ENCODE measurements at regions not wholly inside any gene's neighbourhood (a gene's known extent, or its start where the extent isn't known, plus 50 kb on each side); places are given as distances from the start of the nearest gene placed in this dataset.

- no peak for DNase-seq (ENCODE audit: low read depth)
- Histone ChIP-seq H3K4me3 (ENCODE audit: low read length) (no peak overlapping the region), H3K36me3 (ENCODE audit: control insufficient read depth, insufficient read depth, low read length, severe bottlenecking) (no peaks in the 10 kb centered on the region), H3K27me3 (replicated peaks; ENCODE audit: control insufficient read depth, insufficient read depth, low read length) (peaks cover 16% of the 10 kb centered on the region), H3K9me3 (ENCODE audit: control insufficient read depth, low read length) (no peaks in the 10 kb centered on the region), H3K4me1 (ENCODE audit: control insufficient read depth, insufficient read depth, low read length) (peaks cover 7% of the 10 kb centered on the region), H3K9ac (ENCODE audit: low read length) (no peak overlapping the region)
These were observed 202.2 kb downstream of the GADD45G start for GRCh38 chr9:89807101-89807395.

DNA sequence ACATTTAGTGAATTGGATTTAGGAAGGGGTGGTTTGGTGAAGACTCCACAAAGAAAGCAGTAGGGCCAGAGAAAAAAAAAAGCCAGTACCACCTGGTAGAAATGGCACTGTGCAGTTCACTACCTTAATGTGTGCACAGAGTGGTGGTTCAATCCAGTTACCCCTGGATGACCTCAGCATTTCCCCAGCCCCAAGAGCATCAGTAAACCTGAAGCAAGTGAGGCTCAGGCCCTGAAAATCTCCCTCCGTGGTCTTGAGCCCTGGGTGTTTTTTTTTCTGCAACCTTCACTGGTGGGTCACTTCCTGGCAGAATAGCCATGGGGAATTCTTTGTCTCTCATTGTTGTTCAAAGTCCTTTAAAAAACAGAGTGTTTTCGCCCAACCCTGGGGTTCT is 202.9 kb downstream of the GADD45G start:
- Histone ChIP-seq H3K9ac (ENCODE audit: low read length) (no peak overlapping the region), H3K36me3 (ENCODE audit: control insufficient read depth, insufficient read depth, low read length, severe bottlenecking) (no peaks in the 10 kb centered on the region), H3K4me1 (ENCODE audit: control insufficient read depth, insufficient read depth, low read length) (peaks cover 5% of the 10 kb centered on the region), H3K27me3 (replicated peaks; ENCODE audit: control insufficient read depth, insufficient read depth, low read length) (peaks cover 19% of the 10 kb centered on the region), H3K4me3 (ENCODE audit: low read length) (no peak overlapping the region), H3K9me3 (ENCODE audit: control insufficient read depth, low read length) (no peaks in the 10 kb centered on the region)
- no peak for DNase-seq (ENCODE audit: low read depth)

DNA sequence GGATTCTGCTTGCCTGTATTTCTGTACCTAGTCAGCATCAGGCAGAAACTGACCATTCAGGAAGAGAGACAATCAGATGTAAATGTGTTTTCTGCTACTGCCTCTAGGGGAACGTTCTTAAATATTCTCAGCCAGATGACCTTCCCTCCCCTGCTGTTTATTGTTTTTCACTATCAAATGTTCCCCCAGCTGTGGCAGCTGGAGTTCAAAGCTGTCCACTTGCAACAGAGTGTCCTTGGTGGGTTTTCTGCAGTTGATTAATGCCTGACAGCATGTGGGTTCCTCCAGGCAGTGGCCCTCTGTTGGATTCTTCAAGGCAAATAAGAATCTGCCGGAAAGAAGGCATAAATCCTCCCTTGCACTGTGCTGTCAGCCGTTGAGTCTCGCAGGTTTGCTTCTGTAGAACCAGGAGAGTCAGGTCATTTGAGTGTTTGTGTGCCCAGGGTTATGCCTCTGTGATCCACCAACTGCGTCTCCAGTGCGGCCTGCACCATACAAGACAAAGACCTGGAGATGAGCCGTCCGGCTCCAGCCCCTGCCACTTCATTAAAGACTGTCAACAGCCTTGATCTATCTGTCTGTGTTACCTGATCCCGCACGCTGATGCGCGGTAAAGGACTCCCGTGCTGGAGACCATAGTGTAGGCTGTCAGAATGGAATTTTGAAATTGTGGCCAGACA is 203.4 kb downstream of the GADD45G start:
- Histone ChIP-seq H3K9ac (ENCODE audit: low read length) (no peak overlapping the region), H3K4me1 (ENCODE audit: control insufficient read depth, insufficient read depth, low read length) (peaks cover under 1% of the 10 kb centered on the region), H3K4me3 (ENCODE audit: low read length) (no peak overlapping the region), H3K9me3 (ENCODE audit: control insufficient read depth, low read length) (no peaks in the 10 kb centered on the region), H3K36me3 (ENCODE audit: control insufficient read depth, insufficient read depth, low read length, severe bottlenecking) (no peaks in the 10 kb centered on the region), H3K27me3 (replicated peaks; ENCODE audit: control insufficient read depth, insufficient read depth, low read length) (peaks cover 25% of the 10 kb centered on the region)
- DNase-seq (ENCODE audit: low read depth): no peak

DNA sequence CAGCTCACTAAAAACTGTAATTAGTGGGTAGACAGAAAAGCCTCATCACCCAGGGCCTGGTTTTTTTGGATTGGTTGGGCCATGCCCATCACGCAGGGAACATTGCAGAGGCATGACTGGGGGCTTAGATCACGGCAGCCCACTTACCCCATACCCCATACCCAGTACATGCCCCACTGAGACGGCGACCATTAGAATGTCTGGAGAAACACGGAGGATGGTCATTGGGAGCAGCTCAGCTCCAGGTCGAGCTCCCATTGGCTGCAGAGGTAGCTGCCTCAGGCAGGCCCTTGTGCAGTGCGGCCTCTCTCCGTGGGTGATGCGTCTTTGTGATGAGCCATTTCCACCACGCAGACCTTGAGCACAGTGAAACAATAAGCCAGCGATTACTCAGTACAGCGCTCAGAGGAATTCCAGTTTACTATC is 204.0 kb downstream of the GADD45G start:
- Histone ChIP-seq H3K9ac (ENCODE audit: low read length) (no peak overlapping the region), H3K4me3 (ENCODE audit: low read length) (no peak overlapping the region), H3K4me1 (ENCODE audit: control insufficient read depth, insufficient read depth, low read length) (no peaks in the 10 kb centered on the region), H3K36me3 (ENCODE audit: control insufficient read depth, insufficient read depth, low read length, severe bottlenecking) (no peaks in the 10 kb centered on the region), H3K27me3 (replicated peaks; ENCODE audit: control insufficient read depth, insufficient read depth, low read length) (peaks cover 30% of the 10 kb centered on the region), H3K9me3 (ENCODE audit: control insufficient read depth, low read length) (no peaks in the 10 kb centered on the region)
- no peak for DNase-seq (ENCODE audit: low read depth)

DNA sequence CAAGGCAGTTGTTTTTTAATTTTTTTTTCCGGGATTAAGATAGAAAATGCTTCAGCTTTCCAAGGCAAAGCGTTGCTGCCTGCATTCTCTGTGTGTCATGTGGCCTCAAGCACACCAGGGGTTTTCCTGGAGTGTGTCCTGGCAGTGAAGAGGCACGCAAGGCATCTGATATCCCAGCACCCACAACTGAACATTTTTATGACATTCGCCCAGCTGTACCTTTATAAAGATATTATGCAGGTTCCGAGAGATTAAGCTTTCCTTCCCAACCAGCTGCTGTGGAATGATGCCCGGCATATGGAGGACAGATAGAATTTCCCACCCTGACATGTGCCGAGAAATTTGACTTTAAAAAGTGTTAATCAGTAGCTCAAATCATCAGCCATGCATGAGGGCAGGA is 205.6 kb downstream of the GADD45G start:
- Histone ChIP-seq H3K27me3 (replicated peaks; ENCODE audit: control insufficient read depth, insufficient read depth, low read length) (peaks cover 37% of the 10 kb centered on the region), H3K9ac (ENCODE audit: low read length) (no peak overlapping the region), H3K4me1 (ENCODE audit: control insufficient read depth, insufficient read depth, low read length) (peaks cover 6% of the 10 kb centered on the region), H3K36me3 (ENCODE audit: control insufficient read depth, insufficient read depth, low read length, severe bottlenecking) (no peaks in the 10 kb centered on the region), H3K9me3 (ENCODE audit: control insufficient read depth, low read length) (no peaks in the 10 kb centered on the region), H3K4me3 (ENCODE audit: low read length) (no peak overlapping the region)
- peak; percentile 1 for DNase-seq (ENCODE audit: low read depth)

GRCh38 chr9:89811356-89811755 is 206.5 kb downstream of the GADD45G start:
- H3K9me3 ChIP-seq (ENCODE audit: control insufficient read depth, low read length): no peaks in the 10 kb centered on the region
- no peak for DNase-seq (ENCODE audit: low read depth)
- H3K4me1 ChIP-seq (ENCODE audit: control insufficient read depth, insufficient read depth, low read length): peaks cover 6% of the 10 kb centered on the region
- H3K4me3 ChIP-seq (ENCODE audit: low read length): no peak overlapping the region
- H3K27me3 ChIP-seq (replicated peaks; ENCODE audit: control insufficient read depth, insufficient read depth, low read length): peaks cover 46% of the 10 kb centered on the region
- H3K36me3 ChIP-seq (ENCODE audit: control insufficient read depth, insufficient read depth, low read length, severe bottlenecking): no peaks in the 10 kb centered on the region
- no peak overlapping the region for H3K9ac ChIP-seq (ENCODE audit: low read length)

DNA sequence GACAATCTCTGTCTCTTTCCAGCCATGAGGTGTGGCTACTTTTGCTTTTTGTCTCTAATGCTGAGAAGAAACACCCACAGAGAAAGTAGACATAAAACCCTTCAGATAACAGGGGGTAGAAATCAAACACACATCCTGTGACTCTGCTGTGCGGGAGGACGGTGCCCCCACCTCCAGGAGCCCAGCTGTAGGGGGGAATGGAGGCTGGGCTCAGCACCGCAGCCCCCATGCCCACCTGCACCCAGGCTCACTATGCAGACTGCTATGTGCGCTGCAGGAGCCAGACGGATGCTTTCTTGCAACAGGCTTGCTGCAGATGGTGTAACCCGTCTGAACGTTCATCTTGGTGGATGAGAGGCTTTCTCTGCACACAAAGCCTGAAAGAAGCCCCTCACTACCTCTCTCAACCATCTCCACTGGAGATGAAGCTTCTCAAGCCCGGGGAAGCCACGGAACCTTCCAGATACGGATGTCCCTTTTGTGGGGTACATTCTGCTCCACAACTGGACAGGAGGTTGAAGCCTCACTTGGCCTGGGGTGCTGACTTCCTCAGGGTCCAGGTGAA is 207.2 kb downstream of the GADD45G start:
- Histone ChIP-seq H3K9me3 (ENCODE audit: control insufficient read depth, low read length) (no peaks in the 10 kb centered on the region), H3K4me1 (ENCODE audit: control insufficient read depth, insufficient read depth, low read length) (peaks cover 6% of the 10 kb centered on the region), H3K36me3 (ENCODE audit: control insufficient read depth, insufficient read depth, low read length, severe bottlenecking) (no peaks in the 10 kb centered on the region), H3K4me3 (ENCODE audit: low read length) (no peak overlapping the region), H3K27me3 (replicated peaks; ENCODE audit: control insufficient read depth, insufficient read depth, low read length) (peaks cover 52% of the 10 kb centered on the region), H3K9ac (ENCODE audit: low read length) (no peak overlapping the region)
- DNase-seq (ENCODE audit: low read depth): no peak

- Histone ChIP-seq H3K9me3 (ENCODE audit: control insufficient read depth, low read length) (no peaks in the 10 kb centered on the region), H3K4me1 (ENCODE audit: control insufficient read depth, insufficient read depth, low read length) (peaks cover 6% of the 10 kb centered on the region), H3K36me3 (ENCODE audit: control insufficient read depth, insufficient read depth, low read length, severe bottlenecking) (no peaks in the 10 kb centered on the region), H3K4me3 (ENCODE audit: low read length) (no peak overlapping the region), H3K9ac (ENCODE audit: low read length) (no peak overlapping the region), H3K27me3 (replicated peaks; ENCODE audit: control insufficient read depth, insufficient read depth, low read length) (peaks cover 59% of the 10 kb centered on the region)
- DNase-seq (ENCODE audit: low read depth): no peak
These were observed 207.9 kb downstream of the GADD45G start for GRCh38 chr9:89812556-89813181.

GRCh38 chr9:89813482-89813881 is 208.7 kb downstream of the GADD45G start:
- H3K4me3 ChIP-seq (ENCODE audit: low read length): no peak overlapping the region
- no peak for DNase-seq (ENCODE audit: low read depth)
- no peaks in the 10 kb centered on the region for H3K36me3 ChIP-seq (ENCODE audit: control insufficient read depth, insufficient read depth, low read length, severe bottlenecking)
- no peak overlapping the region for H3K9ac ChIP-seq (ENCODE audit: low read length)
- no peaks in the 10 kb centered on the region for H3K9me3 ChIP-seq (ENCODE audit: control insufficient read depth, low read length)
- H3K4me1 ChIP-seq (ENCODE audit: control insufficient read depth, insufficient read depth, low read length): peaks cover 6% of the 10 kb centered on the region
- H3K27me3 ChIP-seq (replicated peaks; ENCODE audit: control insufficient read depth, insufficient read depth, low read length): peaks cover 59% of the 10 kb centered on the region

DNA sequence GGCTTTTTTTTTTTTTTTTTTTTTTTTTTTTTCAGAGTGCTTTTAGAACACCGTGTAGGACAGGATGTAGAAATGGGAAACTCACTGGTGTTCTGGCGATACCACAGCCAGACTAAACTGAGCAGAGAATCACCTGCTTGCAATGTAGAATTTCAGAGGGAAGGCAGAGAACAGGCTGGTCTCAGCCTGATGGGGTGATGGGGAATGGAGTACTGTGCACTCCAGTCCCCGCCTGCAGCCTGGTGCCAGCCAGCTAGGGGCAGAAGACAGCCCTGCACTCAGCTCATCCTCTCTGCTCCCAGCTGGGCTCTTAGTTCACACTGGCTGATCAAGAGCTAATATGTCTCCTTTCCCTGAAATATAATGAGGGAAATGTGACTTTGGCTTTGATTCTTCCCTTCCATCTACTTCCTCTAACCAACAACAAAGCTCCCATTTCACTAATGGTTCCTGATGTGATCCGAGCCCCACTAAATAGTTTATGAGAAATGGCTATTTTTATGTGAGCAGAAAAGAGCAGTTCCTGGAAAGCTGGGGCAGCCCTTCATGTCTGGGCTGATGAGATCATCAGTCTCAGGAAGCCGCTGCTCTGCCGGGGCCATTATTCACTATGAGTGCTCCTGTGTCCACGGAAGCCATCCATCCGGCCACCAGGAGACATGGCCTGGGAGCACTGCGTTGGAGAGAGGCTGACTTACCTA is 209.7 kb downstream of the GADD45G start:
- H3K36me3 ChIP-seq (ENCODE audit: control insufficient read depth, insufficient read depth, low read length, severe bottlenecking): no peaks in the 10 kb centered on the region
- no peak overlapping the region for H3K4me3 ChIP-seq (ENCODE audit: low read length)
- H3K9me3 ChIP-seq (ENCODE audit: control insufficient read depth, low read length): no peaks in the 10 kb centered on the region
- H3K9ac ChIP-seq (ENCODE audit: low read length): no peak overlapping the region
- no peak for DNase-seq (ENCODE audit: low read depth)
- H3K27me3 ChIP-seq (replicated peaks; ENCODE audit: control insufficient read depth, insufficient read depth, low read length): peaks cover 63% of the 10 kb centered on the region
- H3K4me1 ChIP-seq (ENCODE audit: control insufficient read depth, insufficient read depth, low read length): peaks cover 6% of the 10 kb centered on the region

GRCh38 chr9:89815061-89815902 is 210.5 kb downstream of the GADD45G start:
- H3K9ac ChIP-seq (ENCODE audit: low read length): no peak overlapping the region

More at GRCh38 chr9:89815061-89815902, 210.5 kb downstream of the GADD45G start:
- Histone ChIP-seq H3K4me1 (ENCODE audit: control insufficient read depth, insufficient read depth, low read length) (peaks cover 6% of the 10 kb centered on the region), H3K27me3 (replicated peaks; ENCODE audit: control insufficient read depth, insufficient read depth, low read length) (peaks cover 64% of the 10 kb centered on the region), H3K36me3 (ENCODE audit: control insufficient read depth, insufficient read depth, low read length, severe bottlenecking) (no peaks in the 10 kb centered on the region), H3K9me3 (ENCODE audit: control insufficient read depth, low read length) (no peaks in the 10 kb centered on the region), H3K4me3 (ENCODE audit: low read length) (no peak overlapping the region)
- no peak for DNase-seq (ENCODE audit: low read depth)
